OCI-LY1 (cell line): ENCODE measurements at regions not wholly inside any gene's neighbourhood (a gene's known extent, or its start where the extent isn't known, plus 50 kb on each side); places are given as distances from the start of the nearest gene placed in this dataset.

Source experiments
- H2AFZ ChIP-seq: fragments of 200-600 bp; sonication (generic), shearing (Covaris generic); 2 replicates; pipeline ENCODE4 v1.6.0; 2014; ENCODE audit warnings: antibody characterized with exemption, mild to moderate bottlenecking, low read length
- H3F3A ChIP-seq: fragments of 200-600 bp; sonication (generic), shearing (Covaris generic); 2 replicates; pipeline ENCODE4 v1.6.0; 2014; ENCODE audit warnings: mild to moderate bottlenecking, antibody characterized with exemption, low read length, moderate library complexity; ENCODE audit not compliant: insufficient read depth
- H3K27ac ChIP-seq: fragments of 200-600 bp; sonication (generic); 2 replicates; pipeline ENCODE4 v1.5.1; 2014; ENCODE audit warnings: low read length, mixed run types, mild to moderate bottlenecking, low read depth; ENCODE audit not compliant: poor library complexity, severe bottlenecking
- H3K27me3 ChIP-seq: fragments of 200-600 bp; sonication (generic); 2 replicates; pipeline ENCODE4 v1.6.0; 2014; ENCODE audit warnings: antibody characterized with exemption, mild to moderate bottlenecking, low read length, moderate library complexity; ENCODE audit not compliant: insufficient read depth
- H3K36me3 ChIP-seq: fragments of 200-600 bp; sonication (generic); 2 replicates; pipeline ENCODE4 v1.6.1; 2014; ENCODE audit warnings: mild to moderate bottlenecking, antibody characterized with exemption, low read length, moderate library complexity, mixed read lengths; ENCODE audit not compliant: insufficient read depth
- H3K4me1 ChIP-seq: fragments of 200-600 bp; sonication (generic); 2 replicates; pipeline ENCODE4 v1.5.1; 2014; ENCODE audit warnings: mild to moderate bottlenecking, low read length, moderate library complexity; ENCODE audit not compliant: insufficient read depth, severe bottlenecking
- H3K4me2 ChIP-seq: fragments of 200-600 bp; sonication (generic), shearing (Covaris generic); 2 replicates; pipeline ENCODE4 v1.6.1; 2014; ENCODE audit warnings: low read length
- H3K4me3 ChIP-seq: fragments of 200-600 bp; sonication (generic); 2 replicates; pipeline ENCODE4 v1.5.1; 2014; ENCODE audit warnings: low read length, low read depth, mild to moderate bottlenecking, mixed read lengths; ENCODE audit not compliant: poor library complexity, severe bottlenecking
- H3K79me2 ChIP-seq: fragments of 200-600 bp; shearing (Covaris generic); 2 replicates; pipeline ENCODE4 v1.6.1; 2016; ENCODE audit warnings: mixed run types, low read length, mixed read lengths; ENCODE audit not compliant: insufficient read depth
- H3K9ac ChIP-seq: fragments of 200-600 bp; sonication (generic), shearing (Covaris generic); 2 replicates; pipeline ENCODE4 v1.6.1; 2014; ENCODE audit warnings: mild to moderate bottlenecking, low read length, mixed read lengths
- H3K9me2 ChIP-seq: fragments of 200-600 bp; sonication (generic), shearing (Covaris generic); 2 replicates; pipeline ENCODE4 v1.6.1; 2014; ENCODE audit warnings: low read depth, mild to moderate bottlenecking, low read length, mixed read lengths
- H3K9me3 ChIP-seq: fragments of 200-600 bp; shearing (Covaris generic); 2 replicates; pipeline ENCODE4 v1.6.1; 2014; ENCODE audit warnings: low read length, mixed read lengths
- H4K20me1 ChIP-seq: fragments of 200-600 bp; sonication (generic), shearing (Covaris generic); 2 replicates; pipeline ENCODE4 v1.6.0; 2016; ENCODE audit warnings: mild to moderate bottlenecking, low read length; ENCODE audit not compliant: insufficient read depth
- EZH2 ChIP-seq: fragments of 200-600 bp; sonication (generic), shearing (Covaris generic); IDR thresholded peaks from 2 replicates; pipeline ENCODE4 v1.8.0; 2017; ENCODE audit warnings: borderline replicate concordance, mixed run types, mild to moderate bottlenecking, antibody characterized with exemption, low read length, moderate library complexity, mixed read lengths
- TF ChIP-seq, protein P1 (sequence below): fragments of 200-600 bp; sonication (generic), shearing (Covaris generic); IDR thresholded peaks from 2 replicates; pipeline ENCODE4 v1.5.1; 2017; ENCODE audit warnings: mild to moderate bottlenecking, antibody characterized with exemption, low read length, moderate library complexity, mixed read lengths

DNA sequence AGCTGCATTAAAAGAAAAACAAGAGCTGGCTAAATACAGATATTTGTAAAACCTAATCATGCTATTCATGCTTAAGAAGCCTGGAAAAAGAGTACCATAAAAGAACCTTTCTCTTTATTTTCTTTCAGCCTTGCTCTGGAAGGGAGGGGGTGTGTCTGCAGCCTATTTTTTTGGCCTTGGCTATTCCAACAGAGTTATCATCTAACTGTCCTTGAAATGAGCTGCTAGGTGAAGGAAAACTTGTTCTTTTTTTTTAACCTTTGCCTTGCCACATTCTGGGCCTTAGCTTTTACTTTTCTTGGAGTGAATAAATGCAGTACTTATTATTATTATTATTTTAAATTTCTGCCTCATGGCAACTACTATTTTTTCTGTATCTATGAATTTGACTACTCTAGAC, 224.9 kb upstream of the SYNCRIP start:
- TF ChIP-seq, protein P1, sequence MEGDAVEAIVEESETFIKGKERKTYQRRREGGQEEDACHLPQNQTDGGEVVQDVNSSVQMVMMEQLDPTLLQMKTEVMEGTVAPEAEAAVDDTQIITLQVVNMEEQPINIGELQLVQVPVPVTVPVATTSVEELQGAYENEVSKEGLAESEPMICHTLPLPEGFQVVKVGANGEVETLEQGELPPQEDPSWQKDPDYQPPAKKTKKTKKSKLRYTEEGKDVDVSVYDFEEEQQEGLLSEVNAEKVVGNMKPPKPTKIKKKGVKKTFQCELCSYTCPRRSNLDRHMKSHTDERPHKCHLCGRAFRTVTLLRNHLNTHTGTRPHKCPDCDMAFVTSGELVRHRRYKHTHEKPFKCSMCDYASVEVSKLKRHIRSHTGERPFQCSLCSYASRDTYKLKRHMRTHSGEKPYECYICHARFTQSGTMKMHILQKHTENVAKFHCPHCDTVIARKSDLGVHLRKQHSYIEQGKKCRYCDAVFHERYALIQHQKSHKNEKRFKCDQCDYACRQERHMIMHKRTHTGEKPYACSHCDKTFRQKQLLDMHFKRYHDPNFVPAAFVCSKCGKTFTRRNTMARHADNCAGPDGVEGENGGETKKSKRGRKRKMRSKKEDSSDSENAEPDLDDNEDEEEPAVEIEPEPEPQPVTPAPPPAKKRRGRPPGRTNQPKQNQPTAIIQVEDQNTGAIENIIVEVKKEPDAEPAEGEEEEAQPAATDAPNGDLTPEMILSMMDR = no peak
- TF ChIP-seq EZH2 = no peak
- no peak overlapping the region for H2AFZ ChIP-seq
- H3K27ac ChIP-seq = no peak overlapping the region
- no peaks in the 10 kb centered on the region for H3K36me3 ChIP-seq
- H3K4me3 ChIP-seq = no peak overlapping the region
- no peaks in the 10 kb centered on the region for H3F3A ChIP-seq
- H3K4me1 ChIP-seq = no peaks in the 10 kb centered on the region
- H3K4me2 ChIP-seq = no peak overlapping the region
- H3K27me3 ChIP-seq = no peaks in the 10 kb centered on the region
- H3K79me2 ChIP-seq = no peaks in the 10 kb centered on the region
- no peaks in the 10 kb centered on the region for H4K20me1 ChIP-seq
- no peaks in the 10 kb centered on the region for H3K9me3 ChIP-seq
- H3K9me2 ChIP-seq = no peaks in the 10 kb centered on the region
- no peak overlapping the region for H3K9ac ChIP-seq

DNA sequence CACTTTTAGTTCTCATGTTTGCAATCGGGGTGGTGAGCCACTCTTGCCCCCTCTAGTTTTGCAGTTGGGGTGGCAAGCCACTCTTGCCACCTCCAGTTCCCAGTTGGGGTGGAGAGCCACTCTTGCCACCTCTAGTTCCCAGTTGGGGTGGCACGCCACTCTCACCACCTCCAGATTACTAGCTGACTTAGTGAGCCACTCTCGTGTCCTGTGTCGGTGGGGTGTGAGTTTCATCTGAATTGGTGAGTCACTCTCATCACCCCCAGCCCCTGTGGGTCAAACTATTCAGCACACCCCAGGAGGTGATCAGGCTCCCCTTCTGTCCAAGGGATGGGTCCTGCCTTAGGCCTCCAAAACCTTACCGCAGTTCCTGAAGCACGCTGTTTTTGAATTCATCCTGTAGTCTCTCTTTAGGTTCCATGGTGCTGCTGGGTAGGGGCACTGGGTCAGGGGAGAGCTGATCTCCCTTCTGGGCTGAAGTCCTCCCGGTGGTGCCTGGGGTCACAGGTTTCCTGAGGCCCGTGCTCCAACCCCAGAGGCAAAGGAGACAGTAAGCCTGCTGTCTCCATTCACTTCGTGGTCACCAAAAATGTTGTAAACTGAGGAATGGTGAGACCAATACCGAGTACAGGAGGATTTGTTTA, 224.2 kb upstream of the SYNCRIP start:
- no peak overlapping the region for H3K27ac ChIP-seq
- H4K20me1 ChIP-seq = no peaks in the 10 kb centered on the region
- H3K4me3 ChIP-seq = no peak overlapping the region
- H3K9me2 ChIP-seq = no peaks in the 10 kb centered on the region
- no peaks in the 10 kb centered on the region for H3K36me3 ChIP-seq
- no peak overlapping the region for H3K9ac ChIP-seq
- no peaks in the 10 kb centered on the region for H3K4me1 ChIP-seq
- no peaks in the 10 kb centered on the region for H3K27me3 ChIP-seq
- H3K4me2 ChIP-seq = no peak overlapping the region
- no peaks in the 10 kb centered on the region for H3F3A ChIP-seq
- no peak overlapping the region for H2AFZ ChIP-seq
- TF ChIP-seq, protein P1 = no peak
- TF ChIP-seq EZH2 = no peak
- no peaks in the 10 kb centered on the region for H3K79me2 ChIP-seq
- H3K9me3 ChIP-seq = no peaks in the 10 kb centered on the region

DNA sequence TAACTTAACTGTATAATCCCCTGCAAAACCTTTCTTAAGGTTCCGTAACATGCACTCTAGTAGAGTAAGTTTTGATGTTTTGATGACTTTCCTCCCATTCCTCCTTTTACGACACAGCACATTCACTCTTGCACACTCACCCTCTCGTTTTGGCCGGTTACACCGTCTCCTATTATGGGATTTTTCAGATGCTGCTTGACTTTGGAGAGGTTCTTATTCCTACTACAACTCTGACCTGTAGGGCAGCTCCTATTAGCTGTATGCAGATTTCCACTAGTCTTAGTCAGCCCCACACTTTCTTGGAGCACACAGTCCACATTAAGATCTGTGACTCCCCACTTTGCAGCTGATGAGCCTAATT, 223.7 kb upstream of the SYNCRIP start:
- no peak overlapping the region for H3K4me3 ChIP-seq
- no peak overlapping the region for H3K27ac ChIP-seq
- no peak overlapping the region for H2AFZ ChIP-seq
- H3F3A ChIP-seq = no peaks in the 10 kb centered on the region
- no peaks in the 10 kb centered on the region for H3K9me3 ChIP-seq
- no peak overlapping the region for H3K9ac ChIP-seq
- H3K4me1 ChIP-seq = no peaks in the 10 kb centered on the region
- TF ChIP-seq, protein P1 = no peak
- no peak for TF ChIP-seq EZH2
- H3K36me3 ChIP-seq = no peaks in the 10 kb centered on the region
- H3K4me2 ChIP-seq = no peak overlapping the region; the same call in 1 of the 2 replicates
- no peaks in the 10 kb centered on the region for H3K9me2 ChIP-seq
- no peaks in the 10 kb centered on the region for H3K27me3 ChIP-seq
- H4K20me1 ChIP-seq = no peaks in the 10 kb centered on the region
- H3K79me2 ChIP-seq = no peaks in the 10 kb centered on the region
